GM21515 (cell line): ENCODE measurements at regions not wholly inside any gene's neighbourhood (a gene's known extent, or its start where the extent isn't known, plus 50 kb on each side); places are given as distances from the start of the nearest gene placed in this dataset.

Experiments used
- ATAC-seq: cut with Tn5 transposase; IDR thresholded peaks from one replicate; pipeline ENCODE4 v1.9.1; 2021; ENCODE audit not compliant: unreplicated experiment

DNA sequence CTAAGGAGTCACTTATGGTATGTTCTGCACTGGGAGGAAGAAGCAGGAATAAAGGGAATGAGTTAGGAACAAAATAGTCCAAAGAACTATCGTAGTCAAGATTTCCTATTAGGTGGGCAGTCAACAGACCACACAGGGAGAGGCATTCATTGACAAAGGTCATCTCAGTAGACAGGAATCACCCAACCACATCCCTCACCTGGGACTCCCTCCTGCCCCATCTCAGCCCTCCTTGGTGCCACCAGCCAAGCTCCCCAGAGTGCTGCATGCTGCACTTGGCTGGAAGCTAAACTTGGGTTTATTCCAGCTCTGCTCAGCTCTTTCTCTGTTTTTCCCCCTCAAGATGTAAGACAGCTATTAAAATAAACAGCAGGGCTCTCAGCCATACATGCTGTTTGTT is 72.3 kb upstream of the CTNNB1 start:
- ATAC-seq: no peak

- ATAC-seq: no peak
Measured at GRCh38 chr3:41127414-41127813, 71.9 kb upstream of the CTNNB1 start.

- no peak for ATAC-seq
Measured at GRCh38 chr3:41129731-41130130, 69.6 kb upstream of the CTNNB1 start.

DNA sequence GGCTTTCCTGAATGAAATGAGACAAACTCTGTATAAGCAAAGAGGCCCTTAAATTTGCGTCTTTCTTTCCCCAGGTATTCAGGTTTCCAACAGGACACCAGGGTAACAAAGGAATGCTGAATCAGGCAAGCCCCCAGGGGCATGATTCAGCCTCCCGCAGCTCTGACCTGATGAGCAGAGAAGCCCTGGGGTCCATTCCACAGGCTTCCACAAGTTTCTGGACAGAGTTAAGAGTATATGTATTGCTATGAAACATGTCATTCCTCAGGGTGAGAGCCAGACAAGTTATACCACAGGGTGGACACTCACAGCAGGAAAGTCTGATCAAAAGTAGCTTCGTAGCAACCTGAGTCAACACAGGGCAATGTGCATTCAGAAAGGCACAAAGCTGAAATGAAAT is 68.1 kb upstream of the CTNNB1 start:
- no peak for ATAC-seq

DNA sequence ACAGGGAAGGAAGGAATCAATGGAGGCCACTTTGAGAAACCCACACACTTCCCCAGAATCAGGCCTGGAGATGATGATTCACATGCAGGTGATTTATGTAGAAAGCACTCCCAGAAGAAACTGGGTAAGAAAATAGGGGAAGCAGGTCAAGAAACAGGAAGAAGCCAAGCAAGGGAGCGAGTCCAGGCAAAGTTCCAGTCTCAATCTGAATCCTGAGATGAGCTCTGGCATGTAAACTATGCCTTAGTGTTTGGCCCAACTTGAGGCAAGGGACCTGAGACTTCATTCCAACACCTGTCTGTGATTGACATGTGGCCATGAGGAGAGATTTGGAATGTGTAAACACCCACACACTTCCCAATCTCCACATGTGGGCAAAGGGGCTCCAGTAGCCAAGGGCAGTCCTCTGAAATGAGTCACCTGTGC is 61.6 kb upstream of the CTNNB1 start:
- ATAC-seq: no peak

DNA sequence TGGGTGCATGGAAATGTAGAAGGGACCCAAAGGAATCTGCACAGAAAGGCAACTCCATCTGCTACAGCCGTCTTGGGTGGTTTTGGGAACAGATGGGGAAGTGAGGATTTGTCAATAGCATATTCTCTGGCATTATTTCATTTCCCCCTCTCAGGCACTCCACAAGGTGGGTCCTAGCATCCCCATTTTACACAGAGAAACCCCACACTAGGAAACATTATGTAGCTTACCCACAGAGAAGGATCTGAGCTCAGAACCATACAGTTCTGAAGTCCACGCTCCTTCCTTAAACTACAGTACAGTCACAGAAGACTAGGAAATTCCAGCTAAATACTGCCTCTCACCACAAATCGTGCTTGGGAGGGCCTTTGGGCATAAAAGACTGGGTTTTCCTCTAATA is 61.2 kb upstream of the CTNNB1 start:
- no peak for ATAC-seq

GRCh38 chr3:41138601-41139000 is 60.7 kb upstream of the CTNNB1 start:
- no peak for ATAC-seq

DNA sequence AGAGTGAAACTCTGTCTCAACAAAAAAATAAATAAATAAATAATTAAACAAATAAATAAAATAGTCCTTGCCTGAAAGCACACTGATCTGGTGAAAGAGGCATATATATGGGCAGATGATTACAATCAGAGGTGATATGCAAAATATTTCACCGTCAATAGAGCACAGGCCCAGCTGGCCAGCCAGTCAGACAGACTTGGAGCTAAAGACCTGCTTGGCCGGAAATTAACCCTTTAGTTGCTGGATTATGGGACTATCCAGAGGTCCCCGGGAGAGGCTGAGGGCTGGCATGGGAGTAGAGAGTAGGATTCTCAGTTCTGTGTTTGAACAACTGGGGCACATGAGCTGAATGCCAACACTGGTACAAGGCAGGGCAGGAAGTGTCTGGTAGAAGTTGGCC is 59.1 kb upstream of the CTNNB1 start:
- ATAC-seq: no peak

GRCh38 chr3:41141433-41142167 is 57.7 kb upstream of the CTNNB1 start:
- ATAC-seq: no peak

GRCh38 chr3:41143421-41144031 is 55.8 kb upstream of the CTNNB1 start:
- no peak for ATAC-seq

DNA sequence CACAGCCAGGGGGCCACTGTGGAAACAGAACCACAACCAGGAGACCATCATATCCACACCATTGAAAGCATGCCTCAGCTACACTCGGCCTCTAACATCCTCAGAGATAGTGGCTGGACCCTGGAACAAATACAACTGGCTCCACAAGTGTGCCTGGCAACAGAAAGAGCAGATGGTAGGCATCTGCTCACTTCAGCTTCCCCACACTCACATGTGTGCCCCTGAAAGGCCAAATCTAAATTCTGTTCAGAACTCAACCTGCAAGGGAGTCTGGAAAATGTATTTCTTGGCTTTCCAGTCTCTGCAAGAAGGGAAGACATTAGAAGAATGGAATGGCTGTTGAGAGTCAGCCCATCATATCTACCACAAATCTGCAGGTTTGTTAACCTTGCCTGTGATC is 54.7 kb upstream of the CTNNB1 start:
- ATAC-seq: no peak

GRCh38 chr3:41148478-41148877 is 50.8 kb upstream of the CTNNB1 start:
- no peak for ATAC-seq

- ATAC-seq: no peak
Measured at GRCh38 chr3:41148901-41149300, 50.4 kb upstream of the CTNNB1 start.
